Activated B cell treated with CpG ODN at 0.5 μM for 24 hours (primary cell): ENCODE measurements at regions not wholly inside any gene's neighbourhood (a gene's known extent, or its start where the extent isn't known, plus 50 kb on each side); places are given as distances from the start of the nearest gene placed in this dataset.

Source experiments
- ATAC-seq: fragments of 200-7000 bp; cut with Tn5 transposase; one replicate; pipeline ENCODE4 v1.10.0; 2021; ENCODE audit warnings: low read depth, mild to moderate bottlenecking, moderate library complexity
- CTCF ChIA-PET: fragments of 350-600 bp; sonication (Branson Sonifier 250); formaldehyde crosslinking; loops from one replicate; lab custom pipeline; 2021; ENCODE audit warnings: antibody characterized with exemption; lab: Charles Lee
- POLR2A ChIA-PET: fragments of 350-600 bp; sonication (Branson Sonifier 250); formaldehyde crosslinking; loops from one replicate; lab custom pipeline; 2021; ENCODE audit warnings: antibody characterized with exemption; lab: Charles Lee
- DNase-seq: peaks from one replicate; pipeline ENCODE4 v3.0.0; 2022
- H3K27ac Mint-ChIP-seq: one replicate; pipeline ENCODE4 v1.8.0; 2020; ENCODE audit warnings: mixed read lengths
- H3K27me3 Mint-ChIP-seq: one replicate; pipeline ENCODE4 v1.8.0; 2021; ENCODE audit warnings: mixed read lengths
- H3K36me3 Mint-ChIP-seq: one replicate; pipeline ENCODE4 v1.8.0; 2021; ENCODE audit warnings: low read depth, mixed read lengths
- H3K4me1 Mint-ChIP-seq: one replicate; pipeline ENCODE4 v1.8.0; 2021; ENCODE audit warnings: mixed read lengths
- H3K4me3 Mint-ChIP-seq: one replicate; pipeline ENCODE4 v1.8.0; 2020; ENCODE audit warnings: mild to moderate bottlenecking, mixed read lengths
- H3K9me3 Mint-ChIP-seq: one replicate; pipeline ENCODE4 v1.8.0; 2020; ENCODE audit warnings: mixed read lengths
- CTCF ChIP-seq: fragments of 200-600 bp; IDR thresholded peaks from one replicate; pipeline ENCODE4 v1.8.0; 2022; ENCODE audit warnings: antibody characterized with exemption, mild to moderate bottlenecking
- intact Hi-C: fragments of 100-400 bp; cut with micrococcal nuclease; formaldehyde crosslinking; loops from one replicate; pipeline ENCODE4 v1.15.1; 2024

- H3K9me3 Mint-ChIP-seq = peaks cover 8% of the 10 kb centered on the region
- H3K27me3 Mint-ChIP-seq = no peaks in the 10 kb centered on the region
- no peak for TF ChIP-seq CTCF
- DNase-seq (no peak), ATAC-seq (no peak)
- H3K4me3 Mint-ChIP-seq = no peak overlapping the region
- no peaks in the 10 kb centered on the region for H3K4me1 Mint-ChIP-seq
- intact Hi-C loops = no loop called here
- ChIA-PET POLR2A (no interaction called here), CTCF (no interaction called here)
- H3K27ac Mint-ChIP-seq = no peak overlapping the region
- no peaks in the 10 kb centered on the region for H3K36me3 Mint-ChIP-seq
Observed at GRCh38 chr5:30698217-30698616, 495.3 kb upstream of the CDH6 start.

GRCh38 chr5:30693326-30693725, 500.2 kb upstream of the CDH6 start:
- no peak overlapping the region for H3K4me3 Mint-ChIP-seq
- DNase-seq (no peak), ATAC-seq (no peak)
- no peaks in the 10 kb centered on the region for H3K4me1 Mint-ChIP-seq
- peaks cover 5% of the 10 kb centered on the region for H3K9me3 Mint-ChIP-seq
- ChIA-PET CTCF (no interaction called here), POLR2A (no interaction called here)
- intact Hi-C loops = no loop called here
- no peaks in the 10 kb centered on the region for H3K27me3 Mint-ChIP-seq
- no peak overlapping the region for H3K27ac Mint-ChIP-seq
- no peak for TF ChIP-seq CTCF
- no peaks in the 10 kb centered on the region for H3K36me3 Mint-ChIP-seq

GRCh38 chr5:30690931-30691330, 502.6 kb upstream of the CDH6 start:
- no peak for TF ChIP-seq CTCF
- DNase-seq (no peak), ATAC-seq (no peak)
- CTCF ChIA-PET = no interaction called here
- intact Hi-C loops = no loop called here
- Mint-ChIP-seq H3K27me3 (no peaks in the 10 kb centered on the region), H3K4me1 (no peaks in the 10 kb centered on the region), H3K4me3 (no peak overlapping the region), H3K9me3 (no peaks in the 10 kb centered on the region), H3K27ac (no peak overlapping the region), H3K36me3 (no peaks in the 10 kb centered on the region)
- POLR2A ChIA-PET = no interaction called here

- Mint-ChIP-seq H3K36me3 (no peaks in the 10 kb centered on the region), H3K4me1 (no peaks in the 10 kb centered on the region), H3K4me3 (no peak overlapping the region), H3K27ac (no peak overlapping the region), H3K27me3 (no peaks in the 10 kb centered on the region), H3K9me3 (peaks cover 8% of the 10 kb centered on the region)
- CTCF ChIA-PET = no interaction called here
- intact Hi-C loops = no loop called here
- DNase-seq = no peak
- no peak for TF ChIP-seq CTCF
- no peak for ATAC-seq
- POLR2A ChIA-PET = no interaction called here
Observed at GRCh38 chr5:30687461-30687860, 506.0 kb upstream of the CDH6 start.

- no peaks in the 10 kb centered on the region for H3K4me1 Mint-ChIP-seq
- no peak overlapping the region for H3K27ac Mint-ChIP-seq
- intact Hi-C loops = no loop called here
- H3K36me3 Mint-ChIP-seq = no peaks in the 10 kb centered on the region
- no peak overlapping the region for H3K4me3 Mint-ChIP-seq
- H3K27me3 Mint-ChIP-seq = no peaks in the 10 kb centered on the region
- ChIA-PET POLR2A (no interaction called here), CTCF (no interaction called here)
- no peak for TF ChIP-seq CTCF
- no peak for ATAC-seq
- no peak for DNase-seq
- peaks cover 8% of the 10 kb centered on the region for H3K9me3 Mint-ChIP-seq
Observed at GRCh38 chr5:30686530-30686929, 507.0 kb upstream of the CDH6 start.
